ENCODE measurements at regions not wholly inside any gene's neighbourhood (a gene's known extent, or its start where the extent isn't known, plus 50 kb on each side); places are given as distances from the start of the nearest gene placed in this dataset.

GRCh38 chr12:98228683-98229539, 286.5 kb upstream of the TMPO start:
- TF ChIP-seq EZH2 (IDR thresholded peaks at IDR 0.05): no peak
- no peak for TF ChIP-seq POLR2AphosphoS5 (IDR thresholded peaks at IDR 0.05; ENCODE audit: borderline replicate concordance, low read depth, low read length)

Measured in SK-N-MC (cell line).